ENCODE measurements at regions not wholly inside any gene's neighbourhood (a gene's known extent, or its start where the extent isn't known, plus 50 kb on each side); places are given as distances from the start of the nearest gene placed in this dataset.

GRCh38 chr2:215615067-215615802, 179.4 kb upstream of the FN1 start:
- no peak for DNase-seq

GRCh38 chr2:215614296-215614695, 178.4 kb upstream of the FN1 start:
- no peak for DNase-seq

GRCh38 chr2:215613888-215614287, 178.0 kb upstream of the FN1 start:
- no peak for DNase-seq

GRCh38 chr2:215613280-215613679, 177.4 kb upstream of the FN1 start:
- no peak for DNase-seq

- no peak for DNase-seq
Measured at GRCh38 chr2:215612786-215613185, 176.9 kb upstream of the FN1 start.

GRCh38 chr2:215611609-215612386, 175.9 kb upstream of the FN1 start:
- DNase-seq: no peak

- no peak for DNase-seq
Measured at GRCh38 chr2:215609089-215610032, 173.5 kb upstream of the FN1 start.

GRCh38 chr2:215607766-215608165, 171.9 kb upstream of the FN1 start:
- DNase-seq: no peak

GRCh38 chr2:215606219-215606618, 170.4 kb upstream of the FN1 start:
- DNase-seq: no peak

GRCh38 chr2:215605214-215605613, 169.3 kb upstream of the FN1 start:
- no peak for DNase-seq

- no peak for DNase-seq
Measured at GRCh38 chr2:215604606-215605005, 168.7 kb upstream of the FN1 start.

GRCh38 chr2:215603440-215603839, 167.6 kb upstream of the FN1 start:
- DNase-seq: no peak

- no peak for DNase-seq
Measured at GRCh38 chr2:215602997-215603396, 167.1 kb upstream of the FN1 start.

GRCh38 chr2:215601990-215602721, 166.3 kb upstream of the FN1 start:
- no peak for DNase-seq

- DNase-seq: no peak
Measured at GRCh38 chr2:215601526-215601925, 165.7 kb upstream of the FN1 start.

GRCh38 chr2:215598376-215598975, 162.6 kb upstream of the FN1 start:
- peak; percentile 69 for DNase-seq

GRCh38 chr2:215597577-215597976, 161.7 kb upstream of the FN1 start:
- DNase-seq: no peak

GRCh38 chr2:215594766-215595165, 158.9 kb upstream of the FN1 start:
- no peak for DNase-seq

GRCh38 chr2:215590010-215590745, 154.3 kb upstream of the FN1 start:
- DNase-seq: no peak

- DNase-seq: no peak
Measured at GRCh38 chr2:215583881-215584280, 148.0 kb upstream of the FN1 start.

GRCh38 chr2:215579809-215580208, 143.9 kb upstream of the FN1 start:
- DNase-seq: no peak
